ENCODE measurements at regions not wholly inside any gene's neighbourhood (a gene's known extent, or its start where the extent isn't known, plus 50 kb on each side); places are given as distances from the start of the nearest gene placed in this dataset.

GRCh38 chr5:21070858-21071257, 1082.9 kb upstream of the CDH18 start:
- TF ChIP-seq, protein P1, sequence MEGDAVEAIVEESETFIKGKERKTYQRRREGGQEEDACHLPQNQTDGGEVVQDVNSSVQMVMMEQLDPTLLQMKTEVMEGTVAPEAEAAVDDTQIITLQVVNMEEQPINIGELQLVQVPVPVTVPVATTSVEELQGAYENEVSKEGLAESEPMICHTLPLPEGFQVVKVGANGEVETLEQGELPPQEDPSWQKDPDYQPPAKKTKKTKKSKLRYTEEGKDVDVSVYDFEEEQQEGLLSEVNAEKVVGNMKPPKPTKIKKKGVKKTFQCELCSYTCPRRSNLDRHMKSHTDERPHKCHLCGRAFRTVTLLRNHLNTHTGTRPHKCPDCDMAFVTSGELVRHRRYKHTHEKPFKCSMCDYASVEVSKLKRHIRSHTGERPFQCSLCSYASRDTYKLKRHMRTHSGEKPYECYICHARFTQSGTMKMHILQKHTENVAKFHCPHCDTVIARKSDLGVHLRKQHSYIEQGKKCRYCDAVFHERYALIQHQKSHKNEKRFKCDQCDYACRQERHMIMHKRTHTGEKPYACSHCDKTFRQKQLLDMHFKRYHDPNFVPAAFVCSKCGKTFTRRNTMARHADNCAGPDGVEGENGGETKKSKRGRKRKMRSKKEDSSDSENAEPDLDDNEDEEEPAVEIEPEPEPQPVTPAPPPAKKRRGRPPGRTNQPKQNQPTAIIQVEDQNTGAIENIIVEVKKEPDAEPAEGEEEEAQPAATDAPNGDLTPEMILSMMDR (IDR thresholded peaks at IDR 0.05; ENCODE audit: low read length), result no peak
- TF ChIP-seq EZH2 (optimal IDR thresholded peaks at IDR 0.05; ENCODE audit: low read depth, low read length), result no peak

All from MM.1S (cell line).